IMR-90 (cell line): ENCODE measurements at regions not wholly inside any gene's neighbourhood (a gene's known extent, or its start where the extent isn't known, plus 50 kb on each side); places are given as distances from the start of the nearest gene placed in this dataset.

Experiments used
- ATAC-seq: fragments of 200-7000 bp; cut with Tn5 transposase; 2 replicates; pipeline ENCODE4 v1.9.1; 2020; ENCODE audit warnings: low read depth, mild to moderate bottlenecking, moderate library complexity
- BruUV-seq: library from RNA; stranded (reverse); fragments of 400-500 nt; replicated peaks from 2 replicates; lab custom pipeline; 2021; lab: Mats Ljungman, UMichigan
- CTCF ChIA-PET: fragments of 300-600 bp; formaldehyde crosslinking; extraction: SDS; loops from one replicate; lab custom pipeline; 2021; ENCODE audit warnings: antibody characterized with exemption; lab: Yijun Ruan, JAX
- POLR2A ChIA-PET: fragments of 300-600 bp; sonication (Branson Sonifier 250); formaldehyde crosslinking; loops from one replicate; lab custom pipeline; 2022; ENCODE audit warnings: antibody characterized with exemption; ENCODE audit not compliant: unreplicated experiment; lab: Charles Lee
- DNase-seq: peaks from one replicate; pipeline ENCODE4 v3.0.0; 2013
- H2AFZ ChIP-seq: replicated peaks from 2 replicates; pipeline ENCODE3; 2013; ENCODE audit warnings: low read length, mild to moderate bottlenecking; ENCODE audit not compliant: poor library complexity
- H2AK5ac ChIP-seq: 2 replicates; pipeline ENCODE4 v1.6.1; 2013; ENCODE audit warnings: low read depth, low read length, inconsistent platforms
- H2AK9ac ChIP-seq: replicated peaks from 2 replicates; pipeline ENCODE3; 2013; ENCODE audit warnings: mild to moderate bottlenecking, low read depth, low read length, moderate library complexity; ENCODE audit not compliant: poor library complexity
- H2BK120ac ChIP-seq: 2 replicates; pipeline ENCODE4 v1.6.1; 2013; ENCODE audit warnings: low read depth, low read length, inconsistent platforms
- H2BK15ac ChIP-seq: 3 replicates; pipeline ENCODE4 v1.6.1; 2013; ENCODE audit warnings: low read depth, low read length, inconsistent platforms
- H2BK20ac ChIP-seq: 2 replicates; pipeline ENCODE4 v1.6.1; 2013; ENCODE audit warnings: low read depth, mild to moderate bottlenecking, inconsistent platforms, low read length, moderate library complexity
- H2BK5ac ChIP-seq: 2 replicates; pipeline ENCODE4 v1.6.1; 2013; ENCODE audit warnings: mild to moderate bottlenecking, low read depth, low read length, inconsistent platforms; ENCODE audit not compliant: poor library complexity, severe bottlenecking
- H3K14ac ChIP-seq: replicated peaks from 2 replicates; pipeline ENCODE4 v1.6.1; 2013; ENCODE audit warnings: low read depth, low read length, inconsistent platforms
- H3K18ac ChIP-seq: 2 replicates; pipeline ENCODE4 v1.6.1; 2013; ENCODE audit warnings: low read depth, low read length, control low read depth
- H3K23ac ChIP-seq: 2 replicates; pipeline ENCODE4 v1.6.1; 2013; ENCODE audit warnings: low read depth, low read length, inconsistent platforms
- H3K27ac ChIP-seq: 2 replicates; pipeline ENCODE4 v1.5.1; 2013; ENCODE audit warnings: mild to moderate bottlenecking, control low read depth, low read length; ENCODE audit not compliant: insufficient read depth
- H3K27me3 ChIP-seq: 2 replicates; pipeline ENCODE4 v1.6.1; 2013; ENCODE audit warnings: low read length; ENCODE audit not compliant: control insufficient read depth, insufficient read depth
- H3K36me3 ChIP-seq: 2 replicates; pipeline ENCODE4 v1.6.1; 2013; ENCODE audit warnings: low read length, mixed read lengths; ENCODE audit not compliant: control insufficient read depth, insufficient read depth
- H3K4ac ChIP-seq: 2 replicates; pipeline ENCODE4 v1.6.1; 2013; ENCODE audit warnings: low read depth, low read length, inconsistent platforms
- H3K4me1 ChIP-seq: 2 replicates; pipeline ENCODE4 v1.6.1; 2013; ENCODE audit warnings: low read length, mixed read lengths; ENCODE audit not compliant: control insufficient read depth, insufficient read depth
- H3K4me2 ChIP-seq: 2 replicates; pipeline ENCODE4 v1.6.1; 2013; ENCODE audit warnings: low read depth, mild to moderate bottlenecking, control low read depth, low read length, moderate library complexity
- H3K4me3 ChIP-seq: 2 replicates; pipeline ENCODE4 v1.5.1; 2013; ENCODE audit warnings: low read depth, mild to moderate bottlenecking, control low read depth, low read length, moderate library complexity; ENCODE audit not compliant: insufficient read depth
- H3K56ac ChIP-seq: 2 replicates; pipeline ENCODE4 v1.6.1; 2013; ENCODE audit warnings: low read length, inconsistent platforms; ENCODE audit not compliant: insufficient read depth; ENCODE audit errors: extremely low read depth
- H3K79me1 ChIP-seq, 2 experiments: 2 replicates each; pipeline ENCODE4 v1.6.1; 2013; ENCODE audit warnings: low read length in 2 of 2, inconsistent platforms in 1 of 2, low read depth in 1 of 2
- H3K9ac ChIP-seq: 2 replicates; pipeline ENCODE4 v1.6.1; 2013; ENCODE audit warnings: low read depth, low read length, control low read depth
- H3K9me1 ChIP-seq: 2 replicates; pipeline ENCODE4 v1.6.1; 2013; ENCODE audit warnings: low read length, inconsistent platforms; ENCODE audit not compliant: insufficient read depth
- H3K9me3 ChIP-seq: 2 replicates; pipeline ENCODE4 v1.6.1; 2013; ENCODE audit warnings: low read length; ENCODE audit not compliant: control insufficient read depth, insufficient read depth
- H4K20me1 ChIP-seq: 2 replicates; pipeline ENCODE4 v1.6.1; 2013; ENCODE audit warnings: low read length, inconsistent platforms; ENCODE audit not compliant: insufficient read depth
- H4K5ac ChIP-seq: 2 replicates; pipeline ENCODE4 v1.6.1; 2013; ENCODE audit warnings: mild to moderate bottlenecking, low read depth, low read length, control low read depth
- H4K8ac ChIP-seq, 2 experiments: 2 replicates each; pipeline ENCODE4 v1.6.1; 2013; ENCODE audit warnings: low read depth in 2 of 2, low read length in 2 of 2, control low read depth in 1 of 2, inconsistent platforms in 1 of 2
- H4K91ac ChIP-seq: 2 replicates; pipeline ENCODE4 v1.6.1; 2013; ENCODE audit warnings: low read depth, low read length, inconsistent platforms; ENCODE audit not compliant: insufficient read depth
- CEBPB ChIP-seq: IDR thresholded peaks from 2 replicates; pipeline ENCODE4 v1.6.1; 2012; ENCODE audit warnings: low read depth, low read length, improper control_type of control experiment
- CTCF ChIP-seq: conservative IDR thresholded peaks from 2 replicates; pipeline ENCODE4 v1.5.1; 2012; ENCODE audit warnings: mild to moderate bottlenecking, low read depth, low read length, improper control_type of control experiment
- FOS ChIP-seq: fragments of 150-350 bp; IDR thresholded peaks from 2 replicates; pipeline ENCODE4 v1.6.1; 2016; ENCODE audit warnings: low read depth, low read length
- MAZ ChIP-seq: IDR thresholded peaks from 2 replicates; pipeline ENCODE4 v1.6.1; 2012; ENCODE audit warnings: low read depth, mild to moderate bottlenecking, low read length, improper control_type of control experiment, moderate library complexity, borderline replicate concordance
- NFE2L2 ChIP-seq: fragments of 150-350 bp; IDR thresholded peaks from 2 replicates; pipeline ENCODE4 v1.6.1; 2016; ENCODE audit warnings: low read depth, mild to moderate bottlenecking, low read length
- POLR2A ChIP-seq: IDR thresholded peaks from 2 replicates; pipeline ENCODE4 v1.6.1; 2012; ENCODE audit warnings: mild to moderate bottlenecking, low read depth, low read length
- RAD21 ChIP-seq: IDR thresholded peaks from 2 replicates; pipeline ENCODE4 v1.6.1; 2012; ENCODE audit warnings: low read length, improper control_type of control experiment
- RCOR1 ChIP-seq: IDR thresholded peaks from 2 replicates; pipeline ENCODE4 v1.6.1; 2012; ENCODE audit warnings: mild to moderate bottlenecking, low read length, improper control_type of control experiment; ENCODE audit not compliant: insufficient replicate concordance
- WGBS, 2 experiments: methylation state at CpG; one replicate each; pipeline versions ENCODE4 v1.1.5 to v1.1.7; 2013; ENCODE audit warnings: missing lambda C conversion rate in 2 of 2; ENCODE audit not compliant: insufficient read length in 1 of 2; ENCODE audit errors: extremely low coverage in 2 of 2; 5-methylcytosine and 5-hydroxymethylcytosine counted together
- dilution Hi-C: fragments of 300-500 bp; cut with HindIII; formaldehyde crosslinking; loops from one replicate; pipeline ENCODE4 v1.14.3; 2018; ENCODE audit warnings: low sequenced_read_pairs; ENCODE audit not compliant: unreplicated experiment
- in situ Hi-C: fragments of 300-500 bp; cut with MboI; formaldehyde crosslinking; loops from 3 replicates; pipeline ENCODE4 v1.14.3; 2019; ENCODE audit warnings: low sequenced_read_pairs, inconsistent platforms, mixed read lengths
- intact Hi-C: fragments of 100-400 bp; cut with micrococcal nuclease; formaldehyde crosslinking; loops from 2 replicates; pipeline ENCODE4 v1.10.0; 2022

- no TSS peak for BruUV-seq
- Histone ChIP-seq H3K4me1 (no peaks in the 10 kb centered on the region), H3K23ac (no peak overlapping the region), H2BK120ac (no peak overlapping the region), H3K14ac (no peak overlapping the region), H2BK15ac (no peak overlapping the region), H3K9me3 (no peaks in the 10 kb centered on the region), H4K20me1 (no peaks in the 10 kb centered on the region), H4K8ac (no peak overlapping the region), H3K4ac (no peak overlapping the region), H3K4me3 (no peak overlapping the region), H3K27me3 (no peaks in the 10 kb centered on the region), H4K5ac (no peak overlapping the region), H2BK20ac (no peak overlapping the region), H4K91ac (no peak overlapping the region), H3K36me3 (no peaks in the 10 kb centered on the region), H3K27ac (no peak overlapping the region), H3K56ac (no peak overlapping the region), H2AK9ac (no peak overlapping the region), H3K79me1 (no peaks in the 10 kb centered on the region), H3K4me2 (no peak overlapping the region), H3K18ac (no peak overlapping the region), H2BK5ac (no peak overlapping the region), H3K9ac (no peak overlapping the region), H3K9me1 (no peaks in the 10 kb centered on the region), H2AFZ (no peak overlapping the region), H2AK5ac (no peak overlapping the region)
- in situ Hi-C loops, result no loop called here
- TF ChIP-seq NFE2L2 (no peak), RCOR1 (no peak), POLR2A (no peak), CTCF (no peak), RAD21 (no peak), MAZ (no peak), FOS (no peak), CEBPB (no peak)
- ATAC-seq, result no peak
- DNase-seq, result no peak
- ChIA-PET CTCF (no interaction called here), POLR2A (no interaction called here)
- WGBS, 2 experiments, result no CpG with 5 or more reads among the region's 5 CpGs
- intact Hi-C loops, result no loop called here
- dilution Hi-C loops, result no loop called here
Observed at GRCh38 chr18:71523483-71524435, 1020.4 kb downstream of the CBLN2 start.
